DOHH2 (cell line): ENCODE measurements at regions not wholly inside any gene's neighbourhood (a gene's known extent, or its start where the extent isn't known, plus 50 kb on each side); places are given as distances from the start of the nearest gene placed in this dataset.

Experiments
- H3F3A ChIP-seq: fragments of 200-600 bp; sonication (generic), shearing (Covaris generic); 2 replicates; pipeline ENCODE4 v1.6.0; 2016; ENCODE audit warnings: antibody characterized with exemption, mild to moderate bottlenecking; ENCODE audit not compliant: control insufficient read depth, insufficient read depth
- H3K27ac ChIP-seq: fragments of 200-600 bp; sonication (generic); 2 replicates; pipeline ENCODE4 v1.5.1; 2014; ENCODE audit warnings: low read depth, mild to moderate bottlenecking, low read length, moderate library complexity
- H3K27me3 ChIP-seq: fragments of 200-600 bp; sonication (generic); 2 replicates; pipeline ENCODE4 v1.6.1; 2014; ENCODE audit warnings: mild to moderate bottlenecking, low read length, mixed read lengths; ENCODE audit not compliant: control insufficient read depth
- H3K36me3 ChIP-seq: fragments of 200-600 bp; sonication (generic); 2 replicates; pipeline ENCODE4 v1.6.1; 2014; ENCODE audit warnings: mild to moderate bottlenecking, low read length, moderate library complexity, mixed read lengths; ENCODE audit not compliant: control insufficient read depth
- H3K4me1 ChIP-seq: fragments of 200-600 bp; sonication (generic); 2 replicates; pipeline ENCODE4 v1.6.1; 2014; ENCODE audit warnings: mild to moderate bottlenecking, low read length, mixed read lengths; ENCODE audit not compliant: control insufficient read depth
- H3K4me2 ChIP-seq: fragments of 200-600 bp; sonication (generic); 2 replicates; pipeline ENCODE4 v1.6.0; 2014; ENCODE audit warnings: mild to moderate bottlenecking, low read length, moderate library complexity
- H3K4me3 ChIP-seq: fragments of 200-600 bp; sonication (generic); 2 replicates; pipeline ENCODE4 v1.5.1; 2014; ENCODE audit warnings: mild to moderate bottlenecking, low read length, mixed read lengths
- H3K79me2 ChIP-seq: fragments of 200-600 bp; sonication (generic); 2 replicates; pipeline ENCODE4 v1.6.1; 2014; ENCODE audit warnings: mild to moderate bottlenecking, low read length, mixed read lengths; ENCODE audit not compliant: control insufficient read depth
- H3K9me2 ChIP-seq: fragments of 200-600 bp; sonication (generic); replicated peaks from 2 replicates; pipeline ENCODE4 v1.6.1; 2014; ENCODE audit warnings: mild to moderate bottlenecking, low read length, mixed read lengths; ENCODE audit not compliant: control insufficient read depth
- H3K9me3 ChIP-seq: fragments of 200-600 bp; sonication (generic); 2 replicates; pipeline ENCODE4 v1.6.1; 2014; ENCODE audit warnings: antibody characterized with exemption, low read length, mixed read lengths; ENCODE audit not compliant: control insufficient read depth, insufficient read depth
- H4K20me1 ChIP-seq: fragments of 200-600 bp; sonication (generic); 2 replicates; pipeline ENCODE4 v1.6.0; 2014; ENCODE audit warnings: low read depth, mild to moderate bottlenecking, antibody characterized with exemption, low read length, moderate library complexity; ENCODE audit not compliant: control insufficient read depth, insufficient read depth
- EZH2phosphoT487 ChIP-seq: fragments of 200-600 bp; sonication (generic); IDR thresholded peaks from 2 replicates; pipeline ENCODE4 v1.6.1; 2017; ENCODE audit warnings: borderline replicate concordance, mild to moderate bottlenecking, antibody characterized with exemption, low read length, moderate library complexity, mixed read lengths
- TF ChIP-seq, protein P1 (sequence below): fragments of 200-600 bp; sonication (generic); IDR thresholded peaks from one replicate; pipeline ENCODE4 v1.5.1; 2014; ENCODE audit warnings: antibody characterized with exemption, mild to moderate bottlenecking, low read depth, low read length; ENCODE audit not compliant: poor library complexity, severe bottlenecking

DNA sequence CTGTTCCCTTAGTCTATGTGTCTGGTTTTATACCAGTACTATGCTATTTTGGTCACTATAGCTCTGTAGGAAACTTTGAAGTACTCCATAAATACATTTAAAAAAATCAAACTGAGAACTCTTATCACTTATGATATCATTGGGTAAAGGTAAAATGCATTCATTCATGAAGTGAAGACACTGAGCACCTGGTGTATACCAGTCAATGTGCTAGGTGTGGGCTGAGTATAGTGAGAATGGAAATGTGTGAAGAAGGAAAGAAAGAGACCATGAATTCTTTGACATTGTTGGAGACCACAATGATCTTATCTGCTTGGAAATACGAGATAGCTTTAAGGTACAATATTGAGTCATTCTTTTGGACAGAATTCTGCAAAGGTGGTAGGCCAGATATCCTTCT is 633.5 kb upstream of the AMELY start:
- H3K9me3 ChIP-seq, result no peaks in the 10 kb centered on the region

DNA sequence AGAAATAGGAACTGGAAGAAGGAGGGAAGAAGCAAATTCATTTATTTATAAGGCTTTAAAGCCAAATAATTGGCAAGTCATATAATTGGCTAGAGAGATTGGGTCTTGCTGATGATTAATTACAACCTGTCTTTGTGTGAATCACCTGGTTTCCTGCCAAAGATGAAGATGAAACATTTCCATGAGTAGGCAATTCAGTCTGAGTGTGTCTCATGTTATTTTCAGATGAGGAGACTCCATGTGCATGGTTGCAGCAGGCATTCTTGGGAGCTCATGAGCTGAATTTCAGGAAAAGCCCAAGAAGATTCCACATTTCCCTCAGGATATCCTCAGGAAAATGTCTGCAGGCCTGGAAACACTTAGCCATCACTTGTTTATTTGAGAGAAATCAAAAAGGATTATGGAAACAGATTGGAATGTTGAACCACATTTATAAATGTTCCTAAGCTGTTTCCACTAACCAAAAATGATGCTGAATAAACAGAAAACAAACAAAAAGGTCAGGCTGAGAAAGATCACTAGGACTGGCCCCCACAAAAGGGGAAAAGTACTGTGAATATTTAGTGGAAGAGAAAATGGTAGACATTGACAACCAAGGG is 632.7 kb upstream of the AMELY start:
- no peak overlapping the region for H3K4me3 ChIP-seq
- no peaks in the 10 kb centered on the region for H4K20me1 ChIP-seq
- no peaks in the 10 kb centered on the region for H3K36me3 ChIP-seq
- H3K9me2 ChIP-seq, result no peaks in the 10 kb centered on the region
- H3K27me3 ChIP-seq, result no peaks in the 10 kb centered on the region
- no peaks in the 10 kb centered on the region for H3K4me1 ChIP-seq
- H3K9me3 ChIP-seq, result no peaks in the 10 kb centered on the region
- no peaks in the 10 kb centered on the region for H3K79me2 ChIP-seq
- TF ChIP-seq EZH2phosphoT487, result no peak
- TF ChIP-seq, protein P1, sequence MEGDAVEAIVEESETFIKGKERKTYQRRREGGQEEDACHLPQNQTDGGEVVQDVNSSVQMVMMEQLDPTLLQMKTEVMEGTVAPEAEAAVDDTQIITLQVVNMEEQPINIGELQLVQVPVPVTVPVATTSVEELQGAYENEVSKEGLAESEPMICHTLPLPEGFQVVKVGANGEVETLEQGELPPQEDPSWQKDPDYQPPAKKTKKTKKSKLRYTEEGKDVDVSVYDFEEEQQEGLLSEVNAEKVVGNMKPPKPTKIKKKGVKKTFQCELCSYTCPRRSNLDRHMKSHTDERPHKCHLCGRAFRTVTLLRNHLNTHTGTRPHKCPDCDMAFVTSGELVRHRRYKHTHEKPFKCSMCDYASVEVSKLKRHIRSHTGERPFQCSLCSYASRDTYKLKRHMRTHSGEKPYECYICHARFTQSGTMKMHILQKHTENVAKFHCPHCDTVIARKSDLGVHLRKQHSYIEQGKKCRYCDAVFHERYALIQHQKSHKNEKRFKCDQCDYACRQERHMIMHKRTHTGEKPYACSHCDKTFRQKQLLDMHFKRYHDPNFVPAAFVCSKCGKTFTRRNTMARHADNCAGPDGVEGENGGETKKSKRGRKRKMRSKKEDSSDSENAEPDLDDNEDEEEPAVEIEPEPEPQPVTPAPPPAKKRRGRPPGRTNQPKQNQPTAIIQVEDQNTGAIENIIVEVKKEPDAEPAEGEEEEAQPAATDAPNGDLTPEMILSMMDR, result no peak
- H3F3A ChIP-seq, result no peaks in the 10 kb centered on the region
- no peak overlapping the region for H3K4me2 ChIP-seq
- H3K27ac ChIP-seq, result no peak overlapping the region

More for the DNA sequence above, 633.5 kb upstream of the AMELY start:
- Histone ChIP-seq H3F3A (no peaks in the 10 kb centered on the region), H3K9me2 (no peaks in the 10 kb centered on the region), H3K4me3 (no peak overlapping the region), H4K20me1 (no peaks in the 10 kb centered on the region), H3K4me2 (no peak overlapping the region), H3K27ac (no peak overlapping the region), H3K4me1 (no peaks in the 10 kb centered on the region), H3K36me3 (no peaks in the 10 kb centered on the region), H3K79me2 (no peaks in the 10 kb centered on the region), H3K27me3 (no peaks in the 10 kb centered on the region)
- TF ChIP-seq EZH2phosphoT487, result no peak
- TF ChIP-seq, protein P1, result no peak

DNA sequence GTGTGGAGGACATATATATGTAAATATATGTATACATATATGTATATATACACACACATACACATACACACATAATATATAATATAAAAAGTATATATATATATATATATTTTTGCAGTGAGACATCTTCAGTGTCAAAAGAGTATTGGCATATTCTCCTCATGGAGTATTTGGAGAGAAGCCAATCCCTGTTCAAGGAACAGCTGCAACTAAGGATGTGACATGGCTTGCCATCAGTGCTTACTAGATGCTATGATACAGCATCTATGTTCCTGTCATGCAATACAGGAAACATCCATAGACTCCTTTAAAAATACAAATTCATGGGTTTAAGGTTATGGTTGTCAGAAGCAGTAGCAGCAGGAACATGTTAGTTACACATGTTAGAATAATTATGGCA is 632.0 kb upstream of the AMELY start:
- Histone ChIP-seq H3F3A (no peaks in the 10 kb centered on the region), H3K36me3 (no peaks in the 10 kb centered on the region), H3K27ac (no peak overlapping the region), H3K9me2 (no peaks in the 10 kb centered on the region), H3K9me3 (no peaks in the 10 kb centered on the region), H3K4me2 (no peak overlapping the region), H4K20me1 (no peaks in the 10 kb centered on the region), H3K4me3 (no peak overlapping the region), H3K79me2 (no peaks in the 10 kb centered on the region), H3K27me3 (no peaks in the 10 kb centered on the region), H3K4me1 (no peaks in the 10 kb centered on the region)
- TF ChIP-seq, protein P1, result no peak
- TF ChIP-seq EZH2phosphoT487, result no peak
